ENCODE measurements at regions not wholly inside any gene's neighbourhood (a gene's known extent, or its start where the extent isn't known, plus 50 kb on each side); places are given as distances from the start of the nearest gene placed in this dataset.
"Not testable (repeated sequence)": the region's sequence is repeated elsewhere in the genome, so short reads cannot be mapped to it uniquely, and the experiment has no call there.

GRCh38 chr14:21868442-21869046, 194.9 kb upstream of the OR4E1 start:
- 44 to 58% (median 53%) methylated on average over 2 of the region's 2 CpGs for WGBS, 3 donors
- no peaks in the 10 kb centered on the region for H3K36me3 ChIP-seq (ENCODE audit: control insufficient read depth in 3 of 3, insufficient read depth in 2 of 3, low read depth in 1 of 3, low read length in 3 of 3)
- no peaks in the 10 kb centered on the region for H3K4me1 ChIP-seq (ENCODE audit: control insufficient read depth in 3 of 3, insufficient read depth in 2 of 3, low read depth in 1 of 3, low read length in 2 of 3)
- peak; percentile 42 to 54 for DNase-seq
- H3K27me3 ChIP-seq (ENCODE audit: control insufficient read depth in 3 of 3, insufficient read depth in 3 of 3, low read length in 3 of 3) = no peaks in the 10 kb centered on the region
- no peak for FAIRE-seq
- H3K27ac ChIP-seq (ENCODE audit: low read depth in 1 of 3, low read length in 2 of 3) = no peak overlapping the region
- no peaks in the 10 kb centered on the region for H3K9me3 ChIP-seq (ENCODE audit: control insufficient read depth in 2 of 2, insufficient read depth in 1 of 2, low read depth in 1 of 2, low read length in 1 of 2)
- no peak overlapping the region for H3K4me3 ChIP-seq (ENCODE audit: low read depth in 1 of 3, low read length in 3 of 3)

- Histone ChIP-seq H3K27ac (ENCODE audit: low read depth in 1 of 3, low read length in 2 of 3) (no peak overlapping the region), H3K36me3 (ENCODE audit: control insufficient read depth in 3 of 3, insufficient read depth in 2 of 3, low read depth in 1 of 3, low read length in 3 of 3) (no peaks in the 10 kb centered on the region), H3K27me3 (ENCODE audit: control insufficient read depth in 3 of 3, insufficient read depth in 3 of 3, low read length in 3 of 3) (no peaks in the 10 kb centered on the region), H3K4me1 (ENCODE audit: control insufficient read depth in 3 of 3, insufficient read depth in 2 of 3, low read depth in 1 of 3, low read length in 2 of 3) (no peaks in the 10 kb centered on the region), H3K4me3 (ENCODE audit: low read depth in 1 of 3, low read length in 3 of 3) (no peak overlapping the region), H3K9me3 (ENCODE audit: control insufficient read depth in 2 of 2, insufficient read depth in 1 of 2, low read depth in 1 of 2, low read length in 1 of 2) (no peaks in the 10 kb centered on the region)
- DNase-seq (no peak), FAIRE-seq (no peak)
These were observed 193.9 kb upstream of the OR4E1 start for GRCh38 chr14:21867541-21867940.

GRCh38 chr14:21866479-21866878, 192.9 kb upstream of the OR4E1 start:
- H3K36me3 ChIP-seq (ENCODE audit: control insufficient read depth in 3 of 3, insufficient read depth in 2 of 3, low read depth in 1 of 3, low read length in 3 of 3) = no peaks in the 10 kb centered on the region

GRCh38 chr14:21863289-21863688, 189.7 kb upstream of the OR4E1 start:
- no peaks in the 10 kb centered on the region for H3K4me1 ChIP-seq (ENCODE audit: control insufficient read depth in 3 of 3, insufficient read depth in 2 of 3, low read depth in 1 of 3, low read length in 2 of 3)
- DNase-seq = no peak
- no peak overlapping the region for H3K27ac ChIP-seq (ENCODE audit: low read depth in 1 of 3, low read length in 2 of 3)
- 76 to 90% (median 80%) methylated on average over 2 of the region's 2 CpGs for WGBS, 3 donors
- H3K27me3 ChIP-seq (ENCODE audit: control insufficient read depth in 3 of 3, insufficient read depth in 3 of 3, low read length in 3 of 3) = no peaks in the 10 kb centered on the region
- no peaks in the 10 kb centered on the region for H3K9me3 ChIP-seq (ENCODE audit: control insufficient read depth in 2 of 2, insufficient read depth in 1 of 2, low read depth in 1 of 2, low read length in 1 of 2)
- FAIRE-seq = no peak
- H3K36me3 ChIP-seq (ENCODE audit: control insufficient read depth in 3 of 3, insufficient read depth in 2 of 3, low read depth in 1 of 3, low read length in 3 of 3) = no peaks in the 10 kb centered on the region
- no peak overlapping the region for H3K4me3 ChIP-seq (ENCODE audit: low read depth in 1 of 3, low read length in 3 of 3)

More at GRCh38 chr14:21866479-21866878, 192.9 kb upstream of the OR4E1 start:
- no peak for DNase-seq
- Histone ChIP-seq H3K4me1 (ENCODE audit: control insufficient read depth in 3 of 3, insufficient read depth in 2 of 3, low read depth in 1 of 3, low read length in 2 of 3) (no peaks in the 10 kb centered on the region), H3K27me3 (ENCODE audit: control insufficient read depth in 3 of 3, insufficient read depth in 3 of 3, low read length in 3 of 3) (no peaks in the 10 kb centered on the region), H3K4me3 (ENCODE audit: low read depth in 1 of 3, low read length in 3 of 3) (no peak overlapping the region), H3K9me3 (ENCODE audit: control insufficient read depth in 2 of 2, insufficient read depth in 1 of 2, low read depth in 1 of 2, low read length in 1 of 2) (no peaks in the 10 kb centered on the region), H3K27ac (ENCODE audit: low read depth in 1 of 3, low read length in 2 of 3) (no peak overlapping the region)
- FAIRE-seq = no peak

GRCh38 chr14:21861153-21861552, 187.5 kb upstream of the OR4E1 start:
- FAIRE-seq (no peak), DNase-seq (no peak)
- no peaks in the 10 kb centered on the region for H3K27me3 ChIP-seq (ENCODE audit: control insufficient read depth in 3 of 3, insufficient read depth in 3 of 3, low read length in 3 of 3)
- 63 to 78% (median 68%) methylated on average over 4 of the region's 4 CpGs for WGBS, 3 donors
- H3K27ac ChIP-seq (ENCODE audit: low read depth in 1 of 3, low read length in 2 of 3) = no peak overlapping the region
- H3K4me1 ChIP-seq (ENCODE audit: control insufficient read depth in 3 of 3, insufficient read depth in 2 of 3, low read depth in 1 of 3, low read length in 2 of 3) = no peaks in the 10 kb centered on the region
- no peaks in the 10 kb centered on the region for H3K9me3 ChIP-seq (ENCODE audit: control insufficient read depth in 2 of 2, insufficient read depth in 1 of 2, low read depth in 1 of 2, low read length in 1 of 2)
- H3K4me3 ChIP-seq (ENCODE audit: low read depth in 1 of 3, low read length in 3 of 3) = no peak overlapping the region
- no peaks in the 10 kb centered on the region for H3K36me3 ChIP-seq (ENCODE audit: control insufficient read depth in 3 of 3, insufficient read depth in 2 of 3, low read depth in 1 of 3, low read length in 3 of 3)

- DNase-seq = peak in 1 of 2 donors; percentile 19
- no peak for FAIRE-seq
These were observed 186.6 kb upstream of the OR4E1 start for GRCh38 chr14:21860172-21860571.

GRCh38 chr14:21852775-21853174, 179.2 kb upstream of the OR4E1 start:
- Histone ChIP-seq H3K27ac (ENCODE audit: low read depth in 1 of 3, low read length in 2 of 3) (no peak overlapping the region), H3K27me3 (ENCODE audit: control insufficient read depth in 3 of 3, insufficient read depth in 3 of 3, low read length in 3 of 3) (peaks cover 0 to 3% (median 0%) of the 10 kb centered on the region in 3 donors), H3K36me3 (ENCODE audit: control insufficient read depth in 3 of 3, insufficient read depth in 2 of 3, low read depth in 1 of 3, low read length in 3 of 3) (no peaks in the 10 kb centered on the region), H3K4me3 (ENCODE audit: low read depth in 1 of 3, low read length in 3 of 3) (no peak overlapping the region), H3K9me3 (ENCODE audit: control insufficient read depth in 2 of 2, insufficient read depth in 1 of 2, low read depth in 1 of 2, low read length in 1 of 2) (no peaks in the 10 kb centered on the region), H3K4me1 (ENCODE audit: control insufficient read depth in 3 of 3, insufficient read depth in 2 of 3, low read depth in 1 of 3, low read length in 2 of 3) (no peaks in the 10 kb centered on the region)
- no peak for FAIRE-seq
- WGBS, 3 donors = 76 to 82% (median 81%) methylated on average over 3 of the region's 3 CpGs
- DNase-seq = no peak

More at GRCh38 chr14:21860172-21860571, 186.6 kb upstream of the OR4E1 start:
- H3K4me1 ChIP-seq (ENCODE audit: control insufficient read depth in 3 of 3, insufficient read depth in 2 of 3, low read depth in 1 of 3, low read length in 2 of 3) = no peaks in the 10 kb centered on the region
- no peaks in the 10 kb centered on the region for H3K36me3 ChIP-seq (ENCODE audit: control insufficient read depth in 3 of 3, insufficient read depth in 2 of 3, low read depth in 1 of 3, low read length in 3 of 3)
- H3K27ac ChIP-seq (ENCODE audit: low read depth in 1 of 3, low read length in 2 of 3) = no peak overlapping the region
- no peaks in the 10 kb centered on the region for H3K27me3 ChIP-seq (ENCODE audit: control insufficient read depth in 3 of 3, insufficient read depth in 3 of 3, low read length in 3 of 3)
- no peaks in the 10 kb centered on the region for H3K9me3 ChIP-seq (ENCODE audit: control insufficient read depth in 2 of 2, insufficient read depth in 1 of 2, low read depth in 1 of 2, low read length in 1 of 2)
- 59 to 72% (median 71%) methylated on average over 3 of the region's 3 CpGs for WGBS, 3 donors
- no peak overlapping the region for H3K4me3 ChIP-seq (ENCODE audit: low read depth in 1 of 3, low read length in 3 of 3)

- Histone ChIP-seq H3K4me1 (ENCODE audit: control insufficient read depth in 3 of 3, insufficient read depth in 2 of 3, low read depth in 1 of 3, low read length in 2 of 3) (no peaks in the 10 kb centered on the region), H3K9me3 (ENCODE audit: control insufficient read depth in 2 of 2, insufficient read depth in 1 of 2, low read depth in 1 of 2, low read length in 1 of 2) (no peaks in the 10 kb centered on the region), H3K27me3 (ENCODE audit: control insufficient read depth in 3 of 3, insufficient read depth in 3 of 3, low read length in 3 of 3) (peaks cover 0 to 3% (median 0%) of the 10 kb centered on the region in 3 donors), H3K36me3 (ENCODE audit: control insufficient read depth in 3 of 3, insufficient read depth in 2 of 3, low read depth in 1 of 3, low read length in 3 of 3) (no peaks in the 10 kb centered on the region), H3K27ac (ENCODE audit: low read depth in 1 of 3, low read length in 2 of 3) (no peak overlapping the region), H3K4me3 (ENCODE audit: low read depth in 1 of 3, low read length in 3 of 3) (no peak overlapping the region)
- 17 to 22% (median 18%) methylated on average over 4 of the region's 4 CpGs for WGBS, 3 donors
- no peak for FAIRE-seq
- DNase-seq = peak; percentile 15 to 41
These were observed 178.5 kb upstream of the OR4E1 start for GRCh38 chr14:21852061-21852664.

GRCh38 chr14:21846902-21847301, 173.3 kb upstream of the OR4E1 start:
- H3K36me3 ChIP-seq (ENCODE audit: control insufficient read depth in 3 of 3, insufficient read depth in 2 of 3, low read depth in 1 of 3, low read length in 3 of 3); DNase-seq; H3K4me1 ChIP-seq (ENCODE audit: control insufficient read depth in 3 of 3, insufficient read depth in 2 of 3, low read depth in 1 of 3, low read length in 2 of 3); H3K27me3 ChIP-seq (ENCODE audit: control insufficient read depth in 3 of 3, insufficient read depth in 3 of 3, low read length in 3 of 3); H3K4me3 ChIP-seq (ENCODE audit: low read depth in 1 of 3, low read length in 3 of 3); H3K27ac ChIP-seq (ENCODE audit: low read depth in 1 of 3, low read length in 2 of 3); H3K9me3 ChIP-seq (ENCODE audit: control insufficient read depth in 2 of 2, insufficient read depth in 1 of 2, low read depth in 1 of 2, low read length in 1 of 2); FAIRE-seq: not testable (repeated sequence)
- 64% methylated on average over 10 to 11 of the region's 11 CpGs for WGBS, 3 donors
